Endothelial cell (in vitro differentiated cells): ENCODE measurements at regions not wholly inside any gene's neighbourhood (a gene's known extent, or its start where the extent isn't known, plus 50 kb on each side); places are given as distances from the start of the nearest gene placed in this dataset.

Experiments
- DNase-seq: peaks from one replicate; pipeline ENCODE4 v3.0.0; 2021; ENCODE audit warnings: low spot score
- H3K27ac Mint-ChIP-seq: one replicate; pipeline ENCODE4 v1.8.0; 2021; ENCODE audit warnings: mixed read lengths, inconsistent platforms; ENCODE audit not compliant: unreplicated experiment
- H3K27me3 Mint-ChIP-seq: one replicate; pipeline ENCODE4 v1.8.0; 2021; ENCODE audit warnings: mild to moderate bottlenecking, moderate library complexity, mixed read lengths, inconsistent platforms; ENCODE audit not compliant: unreplicated experiment
- H3K36me3 Mint-ChIP-seq: one replicate; pipeline ENCODE4 v1.8.0; 2021; ENCODE audit warnings: mild to moderate bottlenecking, low read depth, mixed read lengths, inconsistent platforms; ENCODE audit not compliant: unreplicated experiment
- H3K4me1 Mint-ChIP-seq: one replicate; pipeline ENCODE4 v1.8.0; 2021; ENCODE audit warnings: mild to moderate bottlenecking, mixed read lengths, inconsistent platforms; ENCODE audit not compliant: unreplicated experiment
- H3K4me3 Mint-ChIP-seq: one replicate; pipeline ENCODE4 v1.8.0; 2021; ENCODE audit warnings: mild to moderate bottlenecking, mixed read lengths, inconsistent platforms; ENCODE audit not compliant: unreplicated experiment
- H3K9me3 Mint-ChIP-seq: one replicate; pipeline ENCODE4 v1.8.0; 2021; ENCODE audit warnings: mixed read lengths, inconsistent platforms; ENCODE audit not compliant: unreplicated experiment
- TF ChIP-seq, protein P1 (sequence below): fragments of 200-600 bp; sonication (generic); IDR thresholded peaks from one replicate; pipeline ENCODE4 v1.5.0; 2021; ENCODE audit warnings: antibody characterized with exemption; ENCODE audit not compliant: unreplicated experiment

DNA sequence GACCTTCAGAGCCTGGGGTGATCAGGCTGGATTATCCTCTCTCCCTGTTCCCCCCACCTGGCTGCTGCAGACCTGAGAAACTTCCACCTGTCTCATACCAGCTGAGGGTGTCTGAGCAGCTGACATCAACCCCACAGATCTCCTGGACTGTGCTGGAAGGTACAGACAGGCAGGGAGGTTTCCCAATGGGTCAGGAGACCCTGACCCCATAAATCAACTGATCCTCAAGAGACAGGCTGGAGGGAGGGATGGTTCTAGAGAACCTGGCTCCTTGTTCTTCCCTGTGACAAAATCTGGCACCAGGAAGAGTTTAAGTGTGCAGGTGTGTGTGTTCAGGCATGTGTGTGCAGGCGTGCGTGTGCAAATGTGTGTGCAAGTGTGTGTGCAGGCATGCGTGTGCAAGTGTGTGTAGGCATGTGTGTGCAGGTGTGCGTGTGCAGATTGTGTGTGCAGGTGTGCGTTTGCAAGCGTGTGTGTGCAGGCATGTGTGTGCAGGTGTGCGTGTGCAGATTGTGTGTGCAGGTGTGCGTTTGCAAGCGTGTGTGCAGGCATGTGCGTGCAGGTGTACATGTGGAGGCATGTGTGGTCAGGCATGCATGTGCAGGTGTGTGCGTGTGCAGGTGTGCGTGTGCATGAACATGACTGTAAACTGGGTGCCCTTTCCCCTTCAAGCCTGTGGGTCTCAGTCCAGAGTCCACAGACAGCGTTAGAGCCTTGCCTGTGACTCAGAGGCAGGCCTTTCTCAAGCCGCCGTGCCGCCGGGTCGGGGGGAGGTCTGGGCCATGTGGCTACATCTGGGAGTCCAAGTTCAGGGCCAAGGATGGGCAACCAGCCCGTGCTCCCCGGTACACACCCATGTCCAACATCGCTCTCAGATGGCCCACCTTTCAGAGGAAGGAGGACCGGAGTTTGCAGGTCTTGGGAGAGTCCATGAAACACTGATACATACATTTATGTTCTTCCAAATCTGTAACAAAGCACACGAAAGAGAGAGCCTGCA is 50.1 kb upstream of the ELN start:
- H3K27ac Mint-ChIP-seq, result no peak overlapping the region
- no peaks in the 10 kb centered on the region for H3K4me1 Mint-ChIP-seq
- DNase-seq, result no peak
- H3K4me3 Mint-ChIP-seq, result no peak overlapping the region
- no peaks in the 10 kb centered on the region for H3K9me3 Mint-ChIP-seq
- H3K27me3 Mint-ChIP-seq, result peaks cover 13% of the 10 kb centered on the region
- peaks cover 3% of the 10 kb centered on the region for H3K36me3 Mint-ChIP-seq
- TF ChIP-seq, protein P1, sequence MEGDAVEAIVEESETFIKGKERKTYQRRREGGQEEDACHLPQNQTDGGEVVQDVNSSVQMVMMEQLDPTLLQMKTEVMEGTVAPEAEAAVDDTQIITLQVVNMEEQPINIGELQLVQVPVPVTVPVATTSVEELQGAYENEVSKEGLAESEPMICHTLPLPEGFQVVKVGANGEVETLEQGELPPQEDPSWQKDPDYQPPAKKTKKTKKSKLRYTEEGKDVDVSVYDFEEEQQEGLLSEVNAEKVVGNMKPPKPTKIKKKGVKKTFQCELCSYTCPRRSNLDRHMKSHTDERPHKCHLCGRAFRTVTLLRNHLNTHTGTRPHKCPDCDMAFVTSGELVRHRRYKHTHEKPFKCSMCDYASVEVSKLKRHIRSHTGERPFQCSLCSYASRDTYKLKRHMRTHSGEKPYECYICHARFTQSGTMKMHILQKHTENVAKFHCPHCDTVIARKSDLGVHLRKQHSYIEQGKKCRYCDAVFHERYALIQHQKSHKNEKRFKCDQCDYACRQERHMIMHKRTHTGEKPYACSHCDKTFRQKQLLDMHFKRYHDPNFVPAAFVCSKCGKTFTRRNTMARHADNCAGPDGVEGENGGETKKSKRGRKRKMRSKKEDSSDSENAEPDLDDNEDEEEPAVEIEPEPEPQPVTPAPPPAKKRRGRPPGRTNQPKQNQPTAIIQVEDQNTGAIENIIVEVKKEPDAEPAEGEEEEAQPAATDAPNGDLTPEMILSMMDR, result no peak
